ENCODE measurements at regions not wholly inside any gene's neighbourhood (a gene's known extent, or its start where the extent isn't known, plus 50 kb on each side); places are given as distances from the start of the nearest gene placed in this dataset.

DNA sequence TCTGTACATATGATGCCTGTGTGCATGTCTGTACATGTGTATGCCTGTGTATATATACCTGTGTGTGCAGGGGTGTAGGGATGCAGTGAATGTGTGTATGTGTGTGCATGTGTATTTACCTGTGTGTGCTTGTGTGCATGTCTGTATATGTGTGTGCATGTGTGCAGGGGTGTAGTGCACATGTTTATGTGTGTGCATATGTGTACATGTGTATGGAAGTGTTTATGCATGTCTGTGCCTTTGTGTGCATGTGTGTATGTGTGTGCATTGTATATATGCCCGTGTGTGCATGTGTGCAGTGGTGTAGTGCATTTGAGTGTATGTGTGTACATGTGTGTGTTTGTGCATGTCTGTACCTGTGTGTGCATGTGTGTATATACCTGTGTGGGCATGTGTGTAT lies 51.0 kb upstream of the TMEM18 start:
- Histone ChIP-seq H4K20me1 (ENCODE audit: insufficient read depth) (no peaks in the 10 kb centered on the region), H2AFZ (ENCODE audit: low read depth) (no peak overlapping the region), H3K79me2 (ENCODE audit: insufficient read depth) (no peaks in the 10 kb centered on the region), H3K4me2 (no peak overlapping the region), H3K9ac (no peak overlapping the region), H3K4me1 (ENCODE audit: control insufficient read depth in 1 of 2, insufficient read depth in 2 of 2, low read depth in 1 of 2, low read length in 1 of 2) (peaks cover 0 to 8% of the 10 kb centered on the region in 2 experiments; a peak in 2 of 4 replicates), H3K4me3 (ENCODE audit: low read depth in 2 of 2, low read length in 1 of 2) (no peak overlapping the region), H3K9me2 (no peaks in the 10 kb centered on the region), H3K9me3 (no peaks in the 10 kb centered on the region), H3K36me3 (replicated peaks in 1 of 2; ENCODE audit: control insufficient read depth in 1 of 2, insufficient read depth in 2 of 2, low read length in 1 of 2) (no peaks in the 10 kb centered on the region), H3K27ac (ENCODE audit: low read depth in 2 of 2, low read length in 1 of 2) (no peak overlapping the region), H3F3A (replicated peaks; ENCODE audit: insufficient read depth) (peaks cover 3% of the 10 kb centered on the region), H3K27me3 (ENCODE audit: insufficient read depth) (no peaks in the 10 kb centered on the region; the same call in 1 of the 2 replicates)
- ChIA-PET CTCF (interaction anchor here (6.4 kb wide), 1 partner anchor 13 kb away, joined by 44 read pairs; no protein-coding TSS in a partner anchor), POLR2A (no interaction called here)
- no peak for DNase-seq
- WGBS (ENCODE audit: low lambda C conversion rate): 27% methylated on average over 1 of the region's 1 CpG
- TF ChIP-seq YY1 (IDR thresholded peaks at IDR 0.05; ENCODE audit: low read depth): no peak
- TF ChIP-seq FOXM1 (IDR thresholded peaks at IDR 0.05; ENCODE audit: low read depth): no peak
- no peak for TF ChIP-seq TEAD4 (IDR thresholded peaks at IDR 0.05; ENCODE audit: borderline replicate concordance, insufficient read depth)
- TF ChIP-seq, protein P1, sequence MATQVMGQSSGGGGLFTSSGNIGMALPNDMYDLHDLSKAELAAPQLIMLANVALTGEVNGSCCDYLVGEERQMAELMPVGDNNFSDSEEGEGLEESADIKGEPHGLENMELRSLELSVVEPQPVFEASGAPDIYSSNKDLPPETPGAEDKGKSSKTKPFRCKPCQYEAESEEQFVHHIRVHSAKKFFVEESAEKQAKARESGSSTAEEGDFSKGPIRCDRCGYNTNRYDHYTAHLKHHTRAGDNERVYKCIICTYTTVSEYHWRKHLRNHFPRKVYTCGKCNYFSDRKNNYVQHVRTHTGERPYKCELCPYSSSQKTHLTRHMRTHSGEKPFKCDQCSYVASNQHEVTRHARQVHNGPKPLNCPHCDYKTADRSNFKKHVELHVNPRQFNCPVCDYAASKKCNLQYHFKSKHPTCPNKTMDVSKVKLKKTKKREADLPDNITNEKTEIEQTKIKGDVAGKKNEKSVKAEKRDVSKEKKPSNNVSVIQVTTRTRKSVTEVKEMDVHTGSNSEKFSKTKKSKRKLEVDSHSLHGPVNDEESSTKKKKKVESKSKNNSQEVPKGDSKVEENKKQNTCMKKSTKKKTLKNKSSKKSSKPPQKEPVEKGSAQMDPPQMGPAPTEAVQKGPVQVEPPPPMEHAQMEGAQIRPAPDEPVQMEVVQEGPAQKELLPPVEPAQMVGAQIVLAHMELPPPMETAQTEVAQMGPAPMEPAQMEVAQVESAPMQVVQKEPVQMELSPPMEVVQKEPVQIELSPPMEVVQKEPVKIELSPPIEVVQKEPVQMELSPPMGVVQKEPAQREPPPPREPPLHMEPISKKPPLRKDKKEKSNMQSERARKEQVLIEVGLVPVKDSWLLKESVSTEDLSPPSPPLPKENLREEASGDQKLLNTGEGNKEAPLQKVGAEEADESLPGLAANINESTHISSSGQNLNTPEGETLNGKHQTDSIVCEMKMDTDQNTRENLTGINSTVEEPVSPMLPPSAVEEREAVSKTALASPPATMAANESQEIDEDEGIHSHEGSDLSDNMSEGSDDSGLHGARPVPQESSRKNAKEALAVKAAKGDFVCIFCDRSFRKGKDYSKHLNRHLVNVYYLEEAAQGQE (IDR thresholded peaks at IDR 0.05; ENCODE audit: low read depth, low read length): no peak
- no peak for TF ChIP-seq ELF1 (IDR thresholded peaks at IDR 0.05)
- TF ChIP-seq, protein P2, sequence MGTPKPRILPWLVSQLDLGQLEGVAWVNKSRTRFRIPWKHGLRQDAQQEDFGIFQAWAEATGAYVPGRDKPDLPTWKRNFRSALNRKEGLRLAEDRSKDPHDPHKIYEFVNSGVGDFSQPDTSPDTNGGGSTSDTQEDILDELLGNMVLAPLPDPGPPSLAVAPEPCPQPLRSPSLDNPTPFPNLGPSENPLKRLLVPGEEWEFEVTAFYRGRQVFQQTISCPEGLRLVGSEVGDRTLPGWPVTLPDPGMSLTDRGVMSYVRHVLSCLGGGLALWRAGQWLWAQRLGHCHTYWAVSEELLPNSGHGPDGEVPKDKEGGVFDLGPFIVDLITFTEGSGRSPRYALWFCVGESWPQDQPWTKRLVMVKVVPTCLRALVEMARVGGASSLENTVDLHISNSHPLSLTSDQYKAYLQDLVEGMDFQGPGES (IDR thresholded peaks at IDR 0.05; ENCODE audit: low read depth, low read length): no peak
- TF ChIP-seq FOSL2 (IDR thresholded peaks at IDR 0.05; ENCODE audit: borderline replicate concordance, low read depth): no peak
- no peak for TF ChIP-seq TAF1 (IDR thresholded peaks at IDR 0.05; ENCODE audit: borderline replicate concordance, low read depth, low read length)

DNA sequence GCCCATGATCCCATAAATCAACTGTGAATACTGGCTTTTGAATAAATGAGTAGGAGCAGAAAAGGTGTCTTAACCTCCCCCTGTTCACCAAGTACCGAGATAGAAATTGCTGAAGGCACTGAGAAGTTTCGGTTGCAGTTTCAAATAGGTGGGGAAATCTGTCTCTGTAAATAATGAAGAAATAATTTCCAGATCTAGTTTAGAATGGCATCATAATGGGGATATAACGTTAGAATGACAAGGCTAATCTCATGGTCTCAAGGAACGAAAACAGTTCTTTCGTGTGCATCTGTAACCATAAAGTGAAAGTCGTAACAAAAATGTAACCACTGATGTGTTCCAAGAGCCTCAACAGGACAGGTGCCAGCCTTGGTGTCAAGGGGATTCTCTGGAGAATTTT lies 49.9 kb upstream of the TMEM18 start:
- DNase-seq: no peak
- CTCF ChIA-PET: interaction anchor here (0.6 to 6.4 kb wide), 2 partner anchors 12 to 1435 kb away, joined by 4 to 44 read pairs; no protein-coding TSS in a partner anchor
- POLR2A ChIA-PET: no interaction called here
- TF ChIP-seq, protein P2 (IDR thresholded peaks at IDR 0.05; ENCODE audit: low read depth, low read length): no peak
- no peak for TF ChIP-seq GABPA (IDR thresholded peaks at IDR 0.05; ENCODE audit: low read depth)
- no peak for TF ChIP-seq CHD2 (IDR thresholded peaks at IDR 0.05; ENCODE audit: low read length, partially characterized antibody)
- no peak for TF ChIP-seq EP300 (IDR thresholded peaks at IDR 0.05; ENCODE audit: borderline replicate concordance in 1 of 2, low read depth in 1 of 2, low read length in 1 of 2)
- no peak for TF ChIP-seq NRF1 (IDR thresholded peaks at IDR 0.05; ENCODE audit: low read depth, low read length)
- TF ChIP-seq, protein P3, sequence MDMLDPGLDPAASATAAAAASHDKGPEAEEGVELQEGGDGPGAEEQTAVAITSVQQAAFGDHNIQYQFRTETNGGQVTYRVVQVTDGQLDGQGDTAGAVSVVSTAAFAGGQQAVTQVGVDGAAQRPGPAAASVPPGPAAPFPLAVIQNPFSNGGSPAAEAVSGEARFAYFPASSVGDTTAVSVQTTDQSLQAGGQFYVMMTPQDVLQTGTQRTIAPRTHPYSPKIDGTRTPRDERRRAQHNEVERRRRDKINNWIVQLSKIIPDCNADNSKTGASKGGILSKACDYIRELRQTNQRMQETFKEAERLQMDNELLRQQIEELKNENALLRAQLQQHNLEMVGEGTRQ (IDR thresholded peaks at IDR 0.05; ENCODE audit: borderline replicate concordance, low read depth, low read length): no peak
- TF ChIP-seq MEF2A (IDR thresholded peaks at IDR 0.05; ENCODE audit: borderline replicate concordance, low read depth): no peak
- no peak for TF ChIP-seq POLR2AphosphoS5 (IDR thresholded peaks at IDR 0.05; ENCODE audit: low read depth, low read length)
- no peak for TF ChIP-seq FOXM1 (IDR thresholded peaks at IDR 0.05; ENCODE audit: low read depth)
- TF ChIP-seq ELF1 (IDR thresholded peaks at IDR 0.05): no peak
- TF ChIP-seq, protein P4, sequence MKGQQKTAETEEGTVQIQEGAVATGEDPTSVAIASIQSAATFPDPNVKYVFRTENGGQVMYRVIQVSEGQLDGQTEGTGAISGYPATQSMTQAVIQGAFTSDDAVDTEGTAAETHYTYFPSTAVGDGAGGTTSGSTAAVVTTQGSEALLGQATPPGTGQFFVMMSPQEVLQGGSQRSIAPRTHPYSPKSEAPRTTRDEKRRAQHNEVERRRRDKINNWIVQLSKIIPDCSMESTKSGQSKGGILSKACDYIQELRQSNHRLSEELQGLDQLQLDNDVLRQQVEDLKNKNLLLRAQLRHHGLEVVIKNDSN (IDR thresholded peaks at IDR 0.05; ENCODE audit: borderline replicate concordance, low read depth): no peak
- TF ChIP-seq, protein P5, sequence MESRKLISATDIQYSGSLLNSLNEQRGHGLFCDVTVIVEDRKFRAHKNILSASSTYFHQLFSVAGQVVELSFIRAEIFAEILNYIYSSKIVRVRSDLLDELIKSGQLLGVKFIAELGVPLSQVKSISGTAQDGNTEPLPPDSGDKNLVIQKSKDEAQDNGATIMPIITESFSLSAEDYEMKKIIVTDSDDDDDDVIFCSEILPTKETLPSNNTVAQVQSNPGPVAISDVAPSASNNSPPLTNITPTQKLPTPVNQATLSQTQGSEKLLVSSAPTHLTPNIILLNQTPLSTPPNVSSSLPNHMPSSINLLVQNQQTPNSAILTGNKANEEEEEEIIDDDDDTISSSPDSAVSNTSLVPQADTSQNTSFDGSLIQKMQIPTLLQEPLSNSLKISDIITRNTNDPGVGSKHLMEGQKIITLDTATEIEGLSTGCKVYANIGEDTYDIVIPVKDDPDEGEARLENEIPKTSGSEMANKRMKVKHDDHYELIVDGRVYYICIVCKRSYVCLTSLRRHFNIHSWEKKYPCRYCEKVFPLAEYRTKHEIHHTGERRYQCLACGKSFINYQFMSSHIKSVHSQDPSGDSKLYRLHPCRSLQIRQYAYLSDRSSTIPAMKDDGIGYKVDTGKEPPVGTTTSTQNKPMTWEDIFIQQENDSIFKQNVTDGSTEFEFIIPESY (IDR thresholded peaks at IDR 0.05; ENCODE audit: borderline replicate concordance, low read depth): no peak

More for the DNA sequence above, 49.9 kb upstream of the TMEM18 start:
- Histone ChIP-seq H3K27me3 (ENCODE audit: insufficient read depth) (no peaks in the 10 kb centered on the region; the same call in 1 of the 2 replicates), H3F3A (replicated peaks; ENCODE audit: insufficient read depth) (peaks cover 3% of the 10 kb centered on the region), H3K9me2 (no peaks in the 10 kb centered on the region), H3K4me1 (ENCODE audit: control insufficient read depth in 1 of 2, insufficient read depth in 2 of 2, low read depth in 1 of 2, low read length in 1 of 2) (peaks cover 0 to 8% of the 10 kb centered on the region in 2 experiments; a peak in 2 of 4 replicates), H3K9ac (no peak overlapping the region), H3K36me3 (replicated peaks in 1 of 2; ENCODE audit: control insufficient read depth in 1 of 2, insufficient read depth in 2 of 2, low read length in 1 of 2) (no peaks in the 10 kb centered on the region), H3K27ac (ENCODE audit: low read depth in 2 of 2, low read length in 1 of 2) (no peak overlapping the region), H3K79me2 (ENCODE audit: insufficient read depth) (no peaks in the 10 kb centered on the region), H4K20me1 (ENCODE audit: insufficient read depth) (no peaks in the 10 kb centered on the region), H3K9me3 (no peaks in the 10 kb centered on the region), H2AFZ (ENCODE audit: low read depth) (no peak overlapping the region), H3K4me3 (ENCODE audit: low read depth in 2 of 2, low read length in 1 of 2) (no peak overlapping the region), H3K4me2 (no peak overlapping the region)
- WGBS (ENCODE audit: low lambda C conversion rate): 46% methylated on average over 6 of the region's 6 CpGs
